Activated CD4-positive, alpha-beta T cell treated with anti-CD3 and anti-CD28 coated beads for 36 hours (primary cell): ENCODE measurements at regions not wholly inside any gene's neighbourhood (a gene's known extent, or its start where the extent isn't known, plus 50 kb on each side); places are given as distances from the start of the nearest gene placed in this dataset.

Experiments used
- ATAC-seq: fragments of 200-7000 bp; cut with Tn5 transposase; one replicate; pipeline ENCODE4 v1.10.0; 2021; ENCODE audit warnings: mild to moderate bottlenecking, moderate library complexity
- CTCF ChIA-PET: fragments of 350-600 bp; sonication (Branson Sonifier 250); formaldehyde crosslinking; loops from one replicate; lab custom pipeline; 2021; ENCODE audit warnings: antibody characterized with exemption; lab: Charles Lee
- POLR2A ChIA-PET: fragments of 350-600 bp; sonication (Branson Sonifier 250); formaldehyde crosslinking; loops from one replicate; lab custom pipeline; 2021; ENCODE audit warnings: antibody characterized with exemption, inconsistent platforms; lab: Charles Lee
- DNase-seq: peaks from one replicate; pipeline ENCODE4 v3.0.0-alpha.2; 2020
- H3K27ac Mint-ChIP-seq: one replicate; pipeline ENCODE4 v1.8.0; 2021; ENCODE audit warnings: mixed read lengths
- H3K27me3 Mint-ChIP-seq: one replicate; pipeline ENCODE4 v1.8.0; 2021; ENCODE audit warnings: mixed read lengths
- H3K36me3 Mint-ChIP-seq: one replicate; pipeline ENCODE4 v1.8.0; 2021; ENCODE audit warnings: low read depth, mixed read lengths
- H3K4me1 Mint-ChIP-seq: one replicate; pipeline ENCODE4 v1.8.0; 2021; ENCODE audit warnings: mixed read lengths
- H3K4me3 Mint-ChIP-seq: one replicate; pipeline ENCODE4 v1.8.0; 2021; ENCODE audit warnings: mild to moderate bottlenecking, moderate library complexity, mixed read lengths
- H3K9me3 Mint-ChIP-seq: one replicate; pipeline ENCODE4 v1.8.0; 2021; ENCODE audit warnings: low read depth, mixed read lengths
- intact Hi-C, 2 experiments: fragments of 100-400 bp; cut with DNase I in 1 of 2; cut with micrococcal nuclease in 1 of 2; formaldehyde crosslinking; loops; one replicate each; pipeline versions ENCODE4 v1.14.2 to v1.15.1; 2022 to 2024; cut with DNase I, micrococcal nuclease

GRCh38 chr2:2686222-2686621 is 355.1 kb upstream of the MYT1L start:
- peak; percentile 40 for DNase-seq
- ChIA-PET POLR2A (no interaction called here), CTCF (no interaction called here)
- H3K27ac Mint-ChIP-seq, result peak overlapping the region; percentile 20
- intact Hi-C loops, result no loop called here
- no peak for ATAC-seq
- H3K27me3 Mint-ChIP-seq, result no peaks in the 10 kb centered on the region
- peak overlapping the region; percentile 25 for H3K4me3 Mint-ChIP-seq
- peaks cover 74% of the 10 kb centered on the region for H3K4me1 Mint-ChIP-seq
- no peaks in the 10 kb centered on the region for H3K9me3 Mint-ChIP-seq
- no peaks in the 10 kb centered on the region for H3K36me3 Mint-ChIP-seq

GRCh38 chr2:2683606-2684224 is 352.6 kb upstream of the MYT1L start:
- ATAC-seq (no peak), DNase-seq (no peak)
- CTCF ChIA-PET, result no interaction called here
- Mint-ChIP-seq H3K27ac (no peak overlapping the region), H3K9me3 (no peaks in the 10 kb centered on the region), H3K27me3 (no peaks in the 10 kb centered on the region), H3K4me1 (peaks cover 57% of the 10 kb centered on the region), H3K4me3 (no peak overlapping the region), H3K36me3 (no peaks in the 10 kb centered on the region)
- intact Hi-C loops, result loop anchor here in 1 of 2 experiments (2.0 kb wide), 1 partner anchor 37 kb away; no protein-coding TSS in a partner anchor
- POLR2A ChIA-PET, result no interaction called here

DNA sequence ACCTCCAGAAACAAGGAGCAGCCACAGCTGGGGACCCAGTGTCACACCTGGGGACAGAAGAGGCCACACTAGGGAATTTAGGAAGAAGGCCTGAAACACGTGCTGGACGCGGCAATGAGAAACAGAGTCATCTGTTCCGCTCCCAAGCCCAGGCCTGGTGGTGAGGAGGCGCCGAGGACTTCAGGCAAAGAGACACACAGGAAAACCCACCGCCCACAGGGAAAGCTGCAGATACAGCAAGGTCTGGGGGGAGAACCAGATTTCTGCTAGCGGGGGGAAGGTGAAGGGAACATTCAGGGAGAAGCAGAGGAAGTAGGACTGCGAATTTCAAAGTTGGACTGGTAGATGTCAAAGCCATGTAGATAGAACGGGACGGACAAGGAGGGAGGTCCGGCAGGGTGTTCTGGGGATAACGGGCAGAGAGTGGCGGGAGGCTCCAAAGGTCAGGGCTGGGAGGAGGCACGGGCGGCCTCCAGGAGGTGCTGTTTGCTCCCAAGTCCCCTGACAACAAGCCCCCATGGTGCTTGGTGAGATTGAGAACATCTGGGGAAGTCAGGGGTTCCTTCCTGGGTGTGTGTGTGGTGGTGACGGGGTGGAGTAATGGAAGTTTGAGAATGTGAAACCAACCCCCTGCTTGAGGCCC is 351.7 kb upstream of the MYT1L start:
- ChIA-PET CTCF (no interaction called here), POLR2A (no interaction called here)

DNA sequence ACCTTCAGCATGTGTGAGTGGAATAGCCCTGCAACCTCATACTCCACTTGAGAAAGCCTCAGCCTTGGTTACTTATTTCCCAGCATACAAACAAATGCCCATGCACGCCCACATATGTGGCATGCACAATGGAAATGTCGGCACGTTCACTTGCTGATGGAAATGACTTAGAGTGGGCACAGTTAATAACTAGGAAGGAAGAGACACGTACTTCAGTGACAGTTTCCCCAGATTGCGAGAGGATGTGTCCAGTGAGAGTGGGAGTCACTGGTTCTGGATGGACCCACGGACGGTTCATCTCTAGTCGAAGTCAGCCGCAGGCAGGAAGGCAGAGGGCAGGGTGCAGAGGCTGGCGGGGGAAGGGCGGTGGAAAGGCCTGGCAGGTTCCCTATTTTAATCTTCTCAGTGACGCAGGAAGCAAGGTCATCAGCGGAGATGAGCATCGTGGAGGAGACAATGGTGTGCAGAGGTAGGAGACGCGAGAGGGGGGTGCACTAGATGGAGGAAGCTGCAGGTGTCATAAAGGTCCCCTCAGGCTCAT is 350.7 kb upstream of the MYT1L start:
- Mint-ChIP-seq H3K27me3 (no peaks in the 10 kb centered on the region), H3K27ac (peak overlapping the region; percentile 61), H3K4me1 (peaks cover 46% of the 10 kb centered on the region), H3K4me3 (no peak overlapping the region), H3K9me3 (no peaks in the 10 kb centered on the region), H3K36me3 (no peaks in the 10 kb centered on the region)
- peak; percentile 46 for DNase-seq
- ATAC-seq, result peak; percentile 75
- intact Hi-C loops, result loop anchor here in 1 of 2 experiments (2.0 kb wide), 2 partner anchors 35 to 69 kb away; no protein-coding TSS in a partner anchor
- CTCF ChIA-PET, result interaction anchor here (0.7 kb wide), 1 partner anchor 408 kb away, joined by 3 read pairs; no protein-coding TSS in a partner anchor
- POLR2A ChIA-PET, result no interaction called here

More for the DNA sequence above, 351.7 kb upstream of the MYT1L start:
- Mint-ChIP-seq H3K27me3 (no peaks in the 10 kb centered on the region), H3K9me3 (no peaks in the 10 kb centered on the region), H3K36me3 (no peaks in the 10 kb centered on the region), H3K4me1 (peaks cover 48% of the 10 kb centered on the region), H3K27ac (no peak overlapping the region), H3K4me3 (no peak overlapping the region)
- intact Hi-C loops, result loop anchor here in 1 of 2 experiments (2.0 kb wide), 1 partner anchor 36 kb away; no protein-coding TSS in a partner anchor
- ATAC-seq, result no peak
- DNase-seq, result no peak

DNA sequence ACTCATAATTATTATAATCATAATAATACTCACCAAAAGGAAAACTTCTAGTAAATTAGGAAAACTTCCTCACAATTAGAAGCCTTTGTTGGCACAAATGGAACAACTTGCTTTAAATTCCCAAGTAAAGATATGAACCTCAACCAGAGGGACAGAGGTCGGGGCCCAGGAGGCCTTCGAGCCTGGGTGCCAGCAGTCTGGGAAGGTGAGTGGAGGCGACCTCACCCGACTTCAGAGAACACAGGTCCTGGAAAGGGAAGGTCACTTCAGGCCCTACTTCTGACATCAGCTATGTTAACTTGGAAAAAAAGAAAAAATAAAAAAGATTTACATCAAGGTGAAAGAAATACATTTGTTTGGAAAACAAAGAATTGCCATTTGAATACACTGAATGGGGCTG is 350.0 kb upstream of the MYT1L start:
- Mint-ChIP-seq H3K9me3 (no peaks in the 10 kb centered on the region), H3K36me3 (no peaks in the 10 kb centered on the region), H3K4me3 (no peak overlapping the region), H3K27ac (no peak overlapping the region), H3K27me3 (no peaks in the 10 kb centered on the region), H3K4me1 (peaks cover 40% of the 10 kb centered on the region)
- ChIA-PET POLR2A (no interaction called here), CTCF (interaction anchor here (0.6 kb wide), 1 partner anchor 1935 kb away, joined by 3 read pairs; no protein-coding TSS in a partner anchor)
- no peak for DNase-seq
- ATAC-seq, result no peak
- intact Hi-C loops, result loop anchor here in 1 of 2 experiments (2.0 kb wide), 1 partner anchor 68 kb away; no protein-coding TSS in a partner anchor

DNA sequence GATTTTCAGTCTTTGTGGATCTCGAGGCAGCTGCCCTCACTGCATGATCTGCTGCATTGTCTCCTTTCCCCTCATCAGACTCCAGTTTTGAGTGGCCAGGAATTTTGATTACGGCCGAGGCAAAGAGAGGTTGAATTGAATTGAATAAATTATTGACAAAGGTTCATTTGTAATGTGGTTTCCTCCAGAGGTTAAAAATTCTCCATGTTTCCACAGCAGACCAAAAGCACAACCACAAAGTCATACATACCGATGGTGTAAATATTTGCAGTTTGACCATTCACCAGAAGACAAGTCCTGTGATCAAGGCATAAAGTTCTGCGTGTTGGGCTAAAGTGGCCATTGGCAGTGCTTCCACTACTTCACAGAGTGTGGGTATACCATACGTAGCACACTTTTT is 343.8 kb upstream of the MYT1L start:
- no peak for DNase-seq
- H3K27me3 Mint-ChIP-seq, result no peaks in the 10 kb centered on the region
- H3K27ac Mint-ChIP-seq, result no peak overlapping the region
- no peaks in the 10 kb centered on the region for H3K4me1 Mint-ChIP-seq
- no peaks in the 10 kb centered on the region for H3K9me3 Mint-ChIP-seq
- ATAC-seq, result no peak
- ChIA-PET POLR2A (no interaction called here), CTCF (no interaction called here)
- intact Hi-C loops, result no loop called here
- no peaks in the 10 kb centered on the region for H3K36me3 Mint-ChIP-seq
- H3K4me3 Mint-ChIP-seq, result no peak overlapping the region

DNA sequence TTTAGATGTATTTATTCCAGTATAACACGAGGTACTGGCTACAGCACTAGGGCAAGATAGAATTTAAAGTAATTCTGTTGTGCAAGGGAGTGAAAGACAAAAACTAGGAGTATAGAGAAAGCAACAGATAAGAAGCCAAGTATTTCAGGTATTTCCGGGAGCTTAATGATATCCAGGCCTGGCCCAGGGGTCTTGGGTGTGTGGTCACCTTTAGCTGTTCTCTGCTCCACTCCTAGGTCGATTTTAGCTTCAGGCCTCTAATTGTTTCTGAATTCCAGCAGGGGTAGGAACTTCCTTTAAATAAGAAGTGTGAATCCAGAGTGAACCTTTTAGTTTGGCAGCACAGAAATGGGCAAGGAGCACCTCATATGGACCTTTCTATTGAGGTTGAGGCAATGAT is 342.3 kb upstream of the MYT1L start:
- H3K9me3 Mint-ChIP-seq, result no peaks in the 10 kb centered on the region
- no peak overlapping the region for H3K27ac Mint-ChIP-seq

GRCh38 chr2:2672249-2672648 is 341.2 kb upstream of the MYT1L start:
- Mint-ChIP-seq H3K36me3 (no peaks in the 10 kb centered on the region), H3K9me3 (no peaks in the 10 kb centered on the region), H3K4me3 (no peak overlapping the region), H3K27ac (no peak overlapping the region), H3K4me1 (no peaks in the 10 kb centered on the region), H3K27me3 (no peaks in the 10 kb centered on the region)
- intact Hi-C loops, result no loop called here
- ChIA-PET POLR2A (no interaction called here), CTCF (interaction anchor here (0.6 kb wide), 1 partner anchor 40 kb away, joined by 3 read pairs; no protein-coding TSS in a partner anchor)
- DNase-seq, result no peak
- ATAC-seq, result no peak

More for the DNA sequence above, 342.3 kb upstream of the MYT1L start:
- CTCF ChIA-PET, result no interaction called here
- DNase-seq (no peak), ATAC-seq (no peak)
- POLR2A ChIA-PET, result no interaction called here
- Mint-ChIP-seq H3K4me1 (no peaks in the 10 kb centered on the region), H3K36me3 (no peaks in the 10 kb centered on the region), H3K27me3 (no peaks in the 10 kb centered on the region), H3K4me3 (no peak overlapping the region)
- intact Hi-C loops, result no loop called here

DNA sequence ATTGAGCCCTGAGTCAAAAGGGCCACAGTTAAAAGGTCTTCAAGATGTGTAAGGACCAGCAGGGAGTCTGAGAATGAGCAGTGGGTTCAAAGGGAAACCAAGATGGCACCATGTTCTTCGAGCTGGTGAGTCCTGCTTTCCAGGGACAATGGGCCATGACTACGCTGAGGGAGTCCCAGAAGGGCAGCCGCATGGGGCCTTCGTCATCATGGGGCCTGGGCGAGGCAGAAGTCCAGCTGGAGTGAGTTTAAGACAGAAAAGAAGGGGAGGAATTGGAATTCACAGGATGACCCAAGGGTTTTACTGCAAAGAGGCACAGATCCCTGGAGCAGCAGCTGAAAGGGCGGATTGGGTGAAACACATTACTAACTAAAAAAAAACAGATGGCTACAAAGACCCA is 340.8 kb upstream of the MYT1L start:
- ChIA-PET POLR2A (no interaction called here), CTCF (no interaction called here)
- Mint-ChIP-seq H3K9me3 (no peaks in the 10 kb centered on the region), H3K36me3 (no peaks in the 10 kb centered on the region), H3K27me3 (no peaks in the 10 kb centered on the region), H3K4me3 (no peak overlapping the region), H3K27ac (no peak overlapping the region), H3K4me1 (no peaks in the 10 kb centered on the region)
- no peak for ATAC-seq
- DNase-seq, result no peak
- intact Hi-C loops, result no loop called here

DNA sequence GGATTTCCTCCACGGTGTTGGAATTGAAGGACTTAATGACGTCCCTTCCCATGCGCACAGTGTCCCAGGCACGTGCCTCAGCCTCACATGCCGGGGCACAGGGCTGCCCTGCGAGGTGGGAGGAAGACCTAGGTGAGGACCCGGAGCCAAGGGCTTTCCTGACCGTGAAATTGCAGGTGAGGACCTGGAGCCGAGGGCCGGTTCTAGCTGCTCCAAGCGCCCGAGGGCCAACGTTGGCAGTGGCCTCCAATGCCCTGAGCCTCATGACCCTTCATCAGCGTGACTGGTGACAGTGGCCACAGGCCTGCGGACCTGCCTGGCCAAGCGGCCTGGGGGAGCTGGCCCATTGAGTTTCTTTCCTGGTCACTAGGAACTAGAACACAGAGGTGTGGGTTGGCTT is 338.2 kb upstream of the MYT1L start:
- DNase-seq, result no peak
- Mint-ChIP-seq H3K27ac (no peak overlapping the region), H3K4me3 (no peak overlapping the region), H3K9me3 (no peaks in the 10 kb centered on the region), H3K36me3 (no peaks in the 10 kb centered on the region), H3K27me3 (no peaks in the 10 kb centered on the region), H3K4me1 (no peaks in the 10 kb centered on the region)
- intact Hi-C loops, result no loop called here
- POLR2A ChIA-PET, result no interaction called here
- CTCF ChIA-PET, result interaction anchor here (0.9 kb wide), 1 partner anchor 11 kb away, joined by 3 read pairs; no protein-coding TSS in a partner anchor
- no peak for ATAC-seq

DNA sequence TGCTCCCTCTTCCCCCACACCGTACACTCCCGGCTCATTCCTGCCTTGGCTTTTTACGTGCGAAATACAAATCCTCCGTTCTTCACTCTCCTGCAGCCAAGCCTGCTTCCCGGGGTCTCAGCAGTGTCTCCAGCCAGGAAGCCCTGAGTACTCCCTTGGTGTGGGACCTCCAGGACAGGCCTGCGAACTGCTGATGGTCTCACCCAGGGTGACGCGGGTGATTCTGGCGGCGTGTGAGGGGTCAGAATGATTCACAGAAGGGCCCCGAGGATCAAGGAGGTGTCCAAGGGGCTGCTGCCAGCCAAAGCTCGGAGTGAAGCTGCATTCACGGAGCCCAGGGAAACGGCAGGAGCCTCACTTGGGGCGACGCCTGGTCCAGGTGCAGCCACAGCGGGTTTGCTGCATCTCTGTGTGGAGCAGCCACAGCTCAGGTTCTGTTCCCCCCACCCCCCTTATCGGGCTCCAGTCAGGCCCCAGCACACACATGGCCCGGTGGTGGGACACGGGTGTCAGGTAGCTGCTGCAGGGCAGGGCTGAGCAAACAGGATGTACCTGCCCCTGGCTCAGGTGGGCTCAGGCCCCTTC is 337.7 kb upstream of the MYT1L start:
- no peaks in the 10 kb centered on the region for H3K4me1 Mint-ChIP-seq
- ChIA-PET CTCF (no interaction called here), POLR2A (no interaction called here)
- intact Hi-C loops, result no loop called here
- no peak overlapping the region for H3K27ac Mint-ChIP-seq
- no peak overlapping the region for H3K4me3 Mint-ChIP-seq
- no peaks in the 10 kb centered on the region for H3K27me3 Mint-ChIP-seq
- no peaks in the 10 kb centered on the region for H3K36me3 Mint-ChIP-seq
- DNase-seq (no peak), ATAC-seq (no peak)
- H3K9me3 Mint-ChIP-seq, result no peaks in the 10 kb centered on the region
